ENCODE measurements at regions not wholly inside any gene's neighbourhood (a gene's known extent, or its start where the extent isn't known, plus 50 kb on each side); places are given as distances from the start of the nearest gene placed in this dataset.
A peak's percentile ranks its signal among the peaks of the same experiment; 100 is the strongest.
"Not testable (repeated sequence)": the region's sequence is repeated elsewhere in the genome, so short reads cannot be mapped to it uniquely, and the experiment has no call there.

- H3K27me3 ChIP-seq (ENCODE audit: control insufficient read depth, insufficient read depth, low read length); H3K4me3 ChIP-seq (ENCODE audit: low read depth, low read length); H3K4me1 ChIP-seq (ENCODE audit: control insufficient read depth, insufficient read depth, low read length, poor library complexity, severe bottlenecking); DNase-seq; H3K36me3 Mint-ChIP-seq; H3K27ac ChIP-seq (ENCODE audit: insufficient read depth, low read length, poor library complexity, severe bottlenecking); H3K4me3 Mint-ChIP-seq; ATAC-seq (ENCODE audit: low read depth in 2 of 2); H3K4me1 Mint-ChIP-seq; H3K27me3 Mint-ChIP-seq; H3K36me3 ChIP-seq (ENCODE audit: control insufficient read depth, insufficient read depth, low read length): not testable (repeated sequence)
- Mint-ChIP-seq H3K27ac (peak overlapping the region in 1 of 3 donors; percentile 57), H3K9me3 (peaks cover 11 to 75% (median 56%) of the 10 kb centered on the region in 7 donors)
- H3K9me3 ChIP-seq (ENCODE audit: control insufficient read depth in 2 of 2, low read length in 2 of 2), result peaks cover 8 to 54% of the 10 kb centered on the region in 2 experiments
Measured at GRCh38 chr22:11578551-11578950, 3949.4 kb upstream of the OR11H1 start.

DNA sequence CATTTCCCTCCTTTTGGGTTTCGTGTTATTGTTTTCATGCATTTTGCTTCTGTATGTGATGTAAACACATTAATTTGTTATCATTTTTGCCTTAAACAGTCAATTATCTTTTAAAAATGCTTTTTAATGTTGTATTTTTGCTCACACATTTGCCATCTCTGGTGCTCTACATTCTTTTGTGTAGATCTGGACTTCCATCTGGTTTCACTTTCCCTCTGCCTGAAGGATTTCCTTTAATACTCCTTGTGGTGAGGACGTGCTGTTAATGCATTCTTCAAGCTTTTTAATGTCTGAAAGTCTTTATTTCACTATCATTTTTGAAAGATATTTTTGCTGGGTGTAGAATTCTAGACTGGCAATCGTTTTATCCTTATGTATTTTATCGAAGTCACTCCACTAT is 3945.9 kb upstream of the OR11H1 start:
- not testable (repeated sequence) for H3K27ac ChIP-seq (ENCODE audit: insufficient read depth, low read length, poor library complexity, severe bottlenecking); DNase-seq; H3K27ac Mint-ChIP-seq; ATAC-seq (ENCODE audit: low read depth in 2 of 2); H3K4me1 ChIP-seq (ENCODE audit: control insufficient read depth, insufficient read depth, low read length, poor library complexity, severe bottlenecking); H3K4me3 ChIP-seq (ENCODE audit: low read depth, low read length); H3K4me1 Mint-ChIP-seq; H3K27me3 Mint-ChIP-seq; H3K36me3 ChIP-seq (ENCODE audit: control insufficient read depth, insufficient read depth, low read length); H3K4me3 Mint-ChIP-seq; H3K27me3 ChIP-seq (ENCODE audit: control insufficient read depth, insufficient read depth, low read length); H3K36me3 Mint-ChIP-seq
- peaks cover 8 to 58% of the 10 kb centered on the region in 2 experiments for H3K9me3 ChIP-seq (ENCODE audit: control insufficient read depth in 2 of 2, low read length in 2 of 2)
- peaks cover 5 to 64% (median 47%) of the 10 kb centered on the region in 7 donors for H3K9me3 Mint-ChIP-seq

DNA sequence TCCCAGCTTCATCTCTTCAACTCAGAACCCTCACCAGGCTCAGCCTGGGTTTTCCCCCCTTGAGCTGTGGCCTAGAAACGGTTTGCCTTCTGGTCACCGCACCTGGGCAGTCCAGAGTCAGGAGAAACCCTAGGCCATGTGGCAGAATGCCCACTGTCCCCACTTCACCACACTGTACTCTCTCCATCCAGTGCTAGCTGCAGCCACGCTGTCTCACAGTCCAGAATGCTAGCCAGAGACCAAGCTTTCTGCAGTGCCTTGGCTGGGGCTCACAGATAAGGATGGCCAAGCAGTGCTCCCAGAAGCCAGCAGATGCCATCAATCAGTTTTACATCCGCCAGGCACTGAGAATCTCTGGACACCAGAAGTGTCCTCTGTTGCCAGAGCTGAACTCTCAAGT is 3943.8 kb upstream of the OR11H1 start:
- H3K36me3 Mint-ChIP-seq; H3K4me1 ChIP-seq (ENCODE audit: control insufficient read depth, insufficient read depth, low read length, poor library complexity, severe bottlenecking); H3K36me3 ChIP-seq (ENCODE audit: control insufficient read depth, insufficient read depth, low read length); H3K4me3 Mint-ChIP-seq; H3K27me3 Mint-ChIP-seq; H3K27ac Mint-ChIP-seq; DNase-seq; ATAC-seq (ENCODE audit: low read depth in 2 of 2); H3K4me3 ChIP-seq (ENCODE audit: low read depth, low read length); H3K27me3 ChIP-seq (ENCODE audit: control insufficient read depth, insufficient read depth, low read length); H3K4me1 Mint-ChIP-seq; H3K27ac ChIP-seq (ENCODE audit: insufficient read depth, low read length, poor library complexity, severe bottlenecking): not testable (repeated sequence)
- H3K9me3 ChIP-seq (ENCODE audit: control insufficient read depth in 2 of 2, low read length in 2 of 2), result peaks cover 2 to 45% of the 10 kb centered on the region in 2 experiments
- H3K9me3 Mint-ChIP-seq, result peaks cover 5 to 52% (median 37%) of the 10 kb centered on the region in 7 donors

- H3K4me1 ChIP-seq (ENCODE audit: control insufficient read depth, insufficient read depth, low read length, poor library complexity, severe bottlenecking); H3K4me1 Mint-ChIP-seq; H3K27me3 ChIP-seq (ENCODE audit: control insufficient read depth, insufficient read depth, low read length); H3K27ac Mint-ChIP-seq; H3K27me3 Mint-ChIP-seq; H3K4me3 ChIP-seq (ENCODE audit: low read depth, low read length); DNase-seq; H3K36me3 ChIP-seq (ENCODE audit: control insufficient read depth, insufficient read depth, low read length); H3K36me3 Mint-ChIP-seq; ATAC-seq (ENCODE audit: low read depth in 2 of 2); H3K27ac ChIP-seq (ENCODE audit: insufficient read depth, low read length, poor library complexity, severe bottlenecking); H3K4me3 Mint-ChIP-seq: not testable (repeated sequence)
- H3K9me3 Mint-ChIP-seq, result peaks cover 13 to 63% (median 32%) of the 10 kb centered on the region in 7 donors
- peaks cover 3 to 23% of the 10 kb centered on the region in 2 experiments for H3K9me3 ChIP-seq (ENCODE audit: control insufficient read depth in 2 of 2, low read length in 2 of 2)
Measured at GRCh38 chr22:11594552-11594951, 3933.4 kb upstream of the OR11H1 start.

DNA sequence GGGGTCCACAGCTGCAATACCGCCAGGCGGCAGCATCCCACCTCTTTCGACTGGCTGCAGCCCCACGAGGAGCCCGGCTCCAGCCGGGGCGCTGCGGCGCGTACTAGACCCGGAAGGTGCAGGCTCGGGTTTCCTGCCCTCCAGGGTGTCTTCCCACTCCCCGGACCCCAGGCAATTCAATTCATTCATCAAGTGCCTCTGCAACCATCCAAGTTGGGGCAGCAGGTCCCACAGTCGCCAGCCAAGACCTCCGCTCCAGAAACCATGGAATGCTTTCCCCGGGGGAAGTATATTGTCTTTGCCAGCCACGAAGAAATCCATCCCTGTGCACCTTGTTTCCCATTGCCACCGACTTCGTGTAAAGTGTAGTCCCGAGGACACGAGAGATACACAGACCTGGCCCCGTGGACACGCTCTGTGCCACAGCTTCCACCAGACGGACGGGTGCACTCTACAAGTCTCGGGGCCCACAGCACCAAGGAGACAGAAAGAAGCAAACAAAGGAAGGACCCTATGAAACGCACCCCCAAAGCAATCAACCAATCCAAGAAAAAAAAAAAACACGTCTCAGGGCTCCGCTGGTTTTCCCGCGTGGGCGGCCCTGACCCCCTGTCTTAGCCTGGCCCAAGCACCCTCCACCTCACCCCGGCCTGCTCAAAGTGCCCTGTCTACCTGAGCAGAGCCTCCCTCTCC is 3930.2 kb upstream of the OR11H1 start:
- not testable (repeated sequence) for ATAC-seq (ENCODE audit: low read depth in 2 of 2); H3K4me1 ChIP-seq (ENCODE audit: control insufficient read depth, insufficient read depth, low read length, poor library complexity, severe bottlenecking); H3K4me3 Mint-ChIP-seq; H3K27me3 Mint-ChIP-seq; DNase-seq; H3K36me3 Mint-ChIP-seq; H3K27ac Mint-ChIP-seq; H3K4me1 Mint-ChIP-seq; H3K36me3 ChIP-seq (ENCODE audit: control insufficient read depth, insufficient read depth, low read length); H3K4me3 ChIP-seq (ENCODE audit: low read depth, low read length); H3K27me3 ChIP-seq (ENCODE audit: control insufficient read depth, insufficient read depth, low read length); H3K27ac ChIP-seq (ENCODE audit: insufficient read depth, low read length, poor library complexity, severe bottlenecking)
- H3K9me3 ChIP-seq (ENCODE audit: control insufficient read depth in 2 of 2, low read length in 2 of 2), result peaks cover 0 to 38% of the 10 kb centered on the region in 2 experiments
- H3K9me3 Mint-ChIP-seq, result peaks cover 2 to 55% (median 16%) of the 10 kb centered on the region in 7 donors

DNA sequence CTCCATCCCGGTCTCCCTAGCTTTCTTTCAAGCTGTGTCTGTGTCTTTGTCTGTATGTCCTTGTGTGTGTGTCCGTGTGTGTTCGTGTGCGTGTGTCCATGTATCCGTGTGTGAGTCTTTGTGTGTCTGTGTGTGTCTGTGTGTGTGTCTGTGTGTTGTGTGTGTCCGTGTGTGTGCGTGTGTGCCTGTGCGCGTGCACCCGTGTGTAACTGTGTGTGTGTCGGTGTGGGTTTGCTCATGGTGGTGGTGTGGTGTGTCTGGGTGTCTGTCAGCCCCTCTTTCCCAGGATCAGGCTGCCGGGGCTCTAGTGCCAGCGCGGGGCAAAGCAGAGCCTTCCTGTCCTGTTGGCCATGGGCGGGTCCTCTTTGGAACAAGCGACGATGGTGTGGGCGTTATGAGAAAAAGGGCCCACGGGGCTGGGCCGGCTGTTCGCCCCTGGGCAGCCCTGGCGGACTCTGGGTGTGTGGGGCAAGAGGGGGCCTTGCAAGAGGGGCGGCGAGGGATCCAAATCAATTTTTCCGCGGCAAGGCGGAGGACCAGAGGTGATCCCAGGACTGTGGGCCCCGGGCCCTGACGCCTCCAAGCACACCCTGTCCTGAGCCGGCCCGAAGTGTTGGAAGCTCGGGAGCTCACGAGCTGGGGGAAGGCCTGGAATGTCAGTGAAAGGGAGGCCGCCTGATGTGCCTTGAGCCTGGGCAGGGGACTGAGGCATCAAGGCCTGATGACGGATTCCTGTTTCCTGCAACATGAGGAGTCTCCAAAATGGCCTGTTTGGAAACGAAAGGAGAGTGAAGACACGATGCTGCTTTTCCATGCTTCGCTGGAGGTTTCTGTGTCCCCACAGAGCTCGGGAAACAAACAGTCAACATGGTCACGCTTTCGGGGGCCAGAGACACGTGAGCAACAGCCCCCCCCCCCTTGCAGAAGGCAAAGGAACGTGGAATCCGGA is 3929.2 kb upstream of the OR11H1 start:
- DNase-seq (no peak), ATAC-seq (ENCODE audit: low read depth in 2 of 2) (no peak)
- no peak overlapping the region for H3K27ac ChIP-seq (ENCODE audit: insufficient read depth, low read length, poor library complexity, severe bottlenecking)
- no peaks in the 10 kb centered on the region for H3K27me3 Mint-ChIP-seq
- no peaks in the 10 kb centered on the region for H3K36me3 ChIP-seq (ENCODE audit: control insufficient read depth, insufficient read depth, low read length)
- H3K4me3 ChIP-seq (ENCODE audit: low read depth, low read length), result no peak overlapping the region
- peaks cover 2 to 33% of the 10 kb centered on the region in 2 experiments for H3K9me3 ChIP-seq (ENCODE audit: control insufficient read depth in 2 of 2, low read length in 2 of 2)
- H3K9me3 Mint-ChIP-seq, result peaks cover 0 to 47% (median 15%) of the 10 kb centered on the region in 7 donors
- no peaks in the 10 kb centered on the region for H3K27me3 ChIP-seq (ENCODE audit: control insufficient read depth, insufficient read depth, low read length)
- H3K36me3 Mint-ChIP-seq, result peaks cover 4% of the 10 kb centered on the region
- H3K4me1 Mint-ChIP-seq, result peaks cover 0 to 2% (median 0%) of the 10 kb centered on the region in 4 donors
- H3K27ac Mint-ChIP-seq, result no peak overlapping the region
- no peak overlapping the region for H3K4me3 Mint-ChIP-seq
- no peaks in the 10 kb centered on the region for H3K4me1 ChIP-seq (ENCODE audit: control insufficient read depth, insufficient read depth, low read length, poor library complexity, severe bottlenecking)

- peaks cover 2 to 32% of the 10 kb centered on the region in 2 experiments for H3K9me3 ChIP-seq (ENCODE audit: control insufficient read depth in 2 of 2, low read length in 2 of 2)
- H3K27me3 Mint-ChIP-seq; H3K4me3 Mint-ChIP-seq; H3K27me3 ChIP-seq (ENCODE audit: control insufficient read depth, insufficient read depth, low read length); H3K4me1 ChIP-seq (ENCODE audit: control insufficient read depth, insufficient read depth, low read length, poor library complexity, severe bottlenecking); DNase-seq; H3K4me3 ChIP-seq (ENCODE audit: low read depth, low read length); ATAC-seq (ENCODE audit: low read depth in 2 of 2); H3K36me3 Mint-ChIP-seq; H3K27ac ChIP-seq (ENCODE audit: insufficient read depth, low read length, poor library complexity, severe bottlenecking); H3K4me1 Mint-ChIP-seq; H3K36me3 ChIP-seq (ENCODE audit: control insufficient read depth, insufficient read depth, low read length); H3K27ac Mint-ChIP-seq: not testable (repeated sequence)
- peaks cover 0 to 49% (median 16%) of the 10 kb centered on the region in 7 donors for H3K9me3 Mint-ChIP-seq
Measured at GRCh38 chr22:11599456-11599855, 3928.5 kb upstream of the OR11H1 start.
